Activated naive CD4-positive, alpha-beta T cell treated with anti-CD3 and anti-CD28 coated beads, Interleukin-2, amount 50 U/mL, for 16 hours (primary cell): ENCODE measurements at regions not wholly inside any gene's neighbourhood (a gene's known extent, or its start where the extent isn't known, plus 50 kb on each side); places are given as distances from the start of the nearest gene placed in this dataset.
"Not testable (repeated sequence)": the region's sequence is repeated elsewhere in the genome, so short reads cannot be mapped to it uniquely, and the experiment has no call there.

Source experiments
- DNase-seq: peaks from one replicate; pipeline ENCODE4 v3.0.0-alpha.2; 2020

- DNase-seq, result no peak
Measured at GRCh38 chr1:18564676-18565075, 66.0 kb upstream of the PAX7 start.

DNA sequence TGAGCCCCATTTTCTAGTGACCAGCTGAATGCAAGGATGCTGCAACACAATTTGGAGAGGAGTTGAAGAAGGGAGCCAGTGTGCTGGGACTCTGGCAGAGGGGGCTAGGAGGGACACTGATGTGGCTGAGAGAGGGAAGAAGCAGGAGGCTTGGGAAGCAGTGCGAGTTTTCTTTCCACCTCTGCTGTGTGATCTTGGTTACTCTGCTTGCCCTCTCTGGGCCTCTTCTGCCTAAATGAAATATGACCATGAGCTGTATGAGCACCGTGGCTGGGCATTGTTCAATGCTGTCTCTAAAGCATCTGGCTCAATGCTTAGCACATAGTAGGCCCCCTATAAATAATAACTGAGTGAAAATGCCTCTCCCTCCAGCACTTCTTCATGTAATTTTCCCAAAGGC, 65.3 kb upstream of the PAX7 start:
- DNase-seq, result no peak

DNA sequence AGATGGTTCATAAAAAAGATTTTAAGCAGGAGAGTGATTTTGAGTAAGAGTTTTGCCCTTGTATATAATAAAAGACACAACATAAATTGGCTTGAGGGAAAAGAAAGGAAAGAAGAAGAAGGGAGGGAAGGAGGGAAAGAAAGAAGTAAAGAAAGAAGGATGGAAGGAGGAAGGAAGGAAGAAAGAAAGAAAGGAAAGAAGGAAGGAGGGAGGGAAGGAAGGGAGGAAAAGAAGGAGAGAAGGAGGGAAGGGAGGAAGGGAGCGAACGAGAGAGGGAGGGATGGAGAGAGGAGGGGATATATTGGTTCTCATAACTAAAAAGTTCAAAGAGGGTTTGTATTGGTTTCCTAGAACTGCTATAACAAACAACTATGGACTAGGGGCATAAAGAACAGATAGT, 62.2 kb upstream of the PAX7 start:
- no peak for DNase-seq

DNA sequence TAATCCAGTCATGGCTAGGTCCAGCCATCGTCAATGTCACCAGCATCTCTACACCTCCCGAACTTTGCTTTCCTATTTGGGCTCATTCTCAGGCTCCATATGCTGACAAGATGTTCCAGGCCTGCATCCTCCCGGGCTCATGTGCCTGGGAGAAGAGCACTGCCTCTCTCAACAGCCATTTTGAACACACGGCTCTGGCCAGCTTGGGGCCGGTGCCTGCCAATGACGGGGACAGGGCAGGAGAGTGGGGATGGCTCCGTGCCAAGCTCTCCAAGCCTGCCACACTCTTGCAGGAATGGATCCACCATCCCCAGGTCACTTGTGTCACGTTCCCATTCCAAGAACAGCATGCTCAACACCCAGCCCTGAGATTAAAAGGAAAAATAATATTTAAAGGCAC, 61.4 kb upstream of the PAX7 start:
- DNase-seq, result no peak

- no peak for DNase-seq
Measured at GRCh38 chr1:18569811-18570545, 60.7 kb upstream of the PAX7 start.

DNA sequence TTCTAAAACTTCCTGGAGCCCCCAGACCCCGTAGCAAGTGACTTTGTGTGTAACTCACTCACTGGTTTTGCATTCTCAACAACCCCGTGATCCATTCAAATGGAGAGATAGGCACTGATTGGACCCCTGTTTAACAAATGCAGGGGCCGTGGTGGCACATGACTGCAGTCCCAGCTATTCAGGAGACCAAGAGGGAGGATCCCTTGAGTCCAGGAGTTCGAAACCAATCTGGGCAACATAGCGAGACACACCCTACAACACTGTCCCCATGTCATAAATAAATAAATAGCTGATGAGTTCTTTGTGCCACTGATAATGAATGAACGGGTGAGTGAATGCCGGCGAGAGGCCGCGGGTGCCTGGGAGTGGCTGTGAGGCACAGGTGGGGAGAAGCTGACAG, 59.4 kb upstream of the PAX7 start:
- no peak for DNase-seq

GRCh38 chr1:18572022-18572880, 58.4 kb upstream of the PAX7 start:
- no peak for DNase-seq

DNA sequence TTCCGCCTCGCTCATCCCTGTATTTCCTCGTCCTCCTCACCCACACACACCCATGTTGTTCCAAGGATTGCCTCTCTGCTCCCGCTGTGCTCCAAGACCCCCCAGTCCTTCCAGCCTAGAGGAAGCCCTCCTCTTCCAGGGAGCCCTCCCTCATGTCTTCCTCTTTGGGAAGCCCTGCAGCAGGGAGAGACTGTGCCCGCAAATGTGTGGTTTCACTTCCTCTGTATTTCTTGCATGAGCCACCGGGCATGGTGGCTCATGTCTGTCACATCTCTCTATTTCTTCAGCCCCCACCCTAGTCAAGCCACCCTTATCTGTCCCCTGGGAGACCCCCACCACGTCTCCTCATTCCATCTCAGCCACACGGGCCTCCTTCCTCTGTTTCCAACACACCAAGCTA, 57.5 kb upstream of the PAX7 start:
- no peak for DNase-seq

GRCh38 chr1:18574754-18575153, 55.9 kb upstream of the PAX7 start:
- no peak for DNase-seq

DNA sequence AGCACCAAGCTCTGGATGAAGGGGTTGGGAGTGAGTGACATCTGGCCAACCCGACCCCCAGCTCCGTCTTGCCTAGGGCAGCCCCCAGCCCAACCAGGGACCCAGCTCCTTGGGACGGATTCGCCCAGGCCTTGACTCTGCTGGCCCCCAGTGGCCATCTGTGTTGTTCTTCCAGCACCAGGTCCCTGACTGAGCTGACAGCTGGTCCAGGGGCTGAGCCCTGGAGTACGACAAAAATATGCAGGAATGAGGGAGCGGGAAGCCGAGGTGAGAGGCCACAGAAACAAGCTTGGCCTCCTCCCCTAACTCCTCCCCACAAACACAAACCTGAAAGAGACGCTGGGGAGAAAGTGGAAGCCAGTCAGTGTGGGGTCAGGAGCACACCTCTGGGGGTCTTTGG, 55.0 kb upstream of the PAX7 start:
- DNase-seq, result no peak

- DNase-seq, result no peak
Measured at GRCh38 chr1:18578271-18578670, 52.4 kb upstream of the PAX7 start.

DNA sequence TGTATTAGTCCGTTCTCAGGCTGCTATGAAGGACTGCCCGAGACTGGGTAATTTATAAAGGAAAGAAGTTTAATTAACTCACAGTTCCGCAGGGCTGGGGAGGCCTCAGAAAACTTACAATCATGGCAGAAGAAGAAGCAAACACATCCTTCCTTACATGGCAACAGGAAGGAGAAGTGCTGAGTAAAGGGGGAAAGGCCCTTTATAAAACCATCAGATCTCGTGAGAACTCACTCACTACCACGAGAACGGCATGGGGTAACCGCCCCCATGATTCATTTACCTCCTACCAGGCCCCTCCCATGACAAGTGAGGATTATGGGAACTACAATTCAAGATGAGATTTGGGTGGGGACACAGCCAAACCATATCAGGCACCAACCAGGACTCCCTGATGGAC, 51.4 kb upstream of the PAX7 start:
- DNase-seq, result not testable (repeated sequence)

DNA sequence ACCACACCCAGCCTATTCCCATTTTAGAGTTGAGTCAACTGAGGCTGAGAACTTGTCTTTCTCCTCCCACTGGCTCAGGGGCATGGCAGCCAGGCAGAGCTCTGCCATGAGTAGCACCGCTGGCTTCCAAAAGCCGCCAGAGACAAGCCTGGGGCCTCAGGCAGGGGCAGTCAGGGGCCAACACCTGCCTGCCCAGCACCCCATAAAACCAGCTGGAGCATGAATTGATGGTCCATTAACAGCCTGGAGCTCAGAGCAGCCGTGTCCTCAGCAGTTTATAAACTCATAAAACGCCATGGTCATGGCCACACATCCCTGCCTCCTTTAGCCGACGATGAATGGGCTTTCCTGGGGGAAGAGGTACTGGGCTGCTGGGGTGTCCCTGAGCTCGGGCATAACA, 50.6 kb upstream of the PAX7 start:
- no peak for DNase-seq

DNA sequence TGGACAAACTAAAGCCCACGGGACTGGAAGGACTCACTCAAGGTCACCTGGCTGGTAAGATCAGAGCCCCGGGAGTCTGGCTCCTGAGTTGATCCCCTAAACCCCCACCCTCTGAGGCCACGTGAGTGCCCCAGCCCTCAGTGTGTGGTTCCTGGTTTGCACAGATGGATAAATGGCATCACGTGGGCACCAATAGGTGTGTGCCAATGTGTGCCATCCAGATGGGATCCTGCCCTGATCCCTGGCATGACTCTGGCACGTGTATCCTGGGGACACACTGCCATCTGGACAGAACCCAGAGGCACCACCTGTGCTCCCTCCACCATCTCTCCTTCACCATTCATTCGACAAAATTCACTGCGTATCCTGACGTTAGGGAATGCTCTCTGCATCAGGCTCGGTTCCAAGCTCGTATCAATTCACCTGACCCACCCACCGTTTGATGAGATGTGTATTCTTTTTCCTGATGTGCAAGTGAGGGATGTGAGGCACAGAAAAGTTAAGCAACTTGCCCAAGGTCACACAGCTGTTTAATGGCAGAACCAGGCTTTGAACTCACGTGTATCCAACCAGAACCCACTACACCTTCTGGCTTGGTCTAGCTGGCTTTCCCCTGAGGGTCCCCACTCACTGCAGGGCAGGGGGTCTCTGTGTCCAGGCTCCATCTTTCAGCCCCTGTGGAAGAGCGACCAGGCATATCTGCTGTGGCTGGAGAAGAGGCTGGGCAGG, 49.8 kb upstream of the PAX7 start:
- DNase-seq, result no peak
